ENCODE measurements at regions not wholly inside any gene's neighbourhood (a gene's known extent, or its start where the extent isn't known, plus 50 kb on each side); places are given as distances from the start of the nearest gene placed in this dataset.
"Not testable (repeated sequence)": the region's sequence is repeated elsewhere in the genome, so short reads cannot be mapped to it uniquely, and the experiment has no call there.

DNA sequence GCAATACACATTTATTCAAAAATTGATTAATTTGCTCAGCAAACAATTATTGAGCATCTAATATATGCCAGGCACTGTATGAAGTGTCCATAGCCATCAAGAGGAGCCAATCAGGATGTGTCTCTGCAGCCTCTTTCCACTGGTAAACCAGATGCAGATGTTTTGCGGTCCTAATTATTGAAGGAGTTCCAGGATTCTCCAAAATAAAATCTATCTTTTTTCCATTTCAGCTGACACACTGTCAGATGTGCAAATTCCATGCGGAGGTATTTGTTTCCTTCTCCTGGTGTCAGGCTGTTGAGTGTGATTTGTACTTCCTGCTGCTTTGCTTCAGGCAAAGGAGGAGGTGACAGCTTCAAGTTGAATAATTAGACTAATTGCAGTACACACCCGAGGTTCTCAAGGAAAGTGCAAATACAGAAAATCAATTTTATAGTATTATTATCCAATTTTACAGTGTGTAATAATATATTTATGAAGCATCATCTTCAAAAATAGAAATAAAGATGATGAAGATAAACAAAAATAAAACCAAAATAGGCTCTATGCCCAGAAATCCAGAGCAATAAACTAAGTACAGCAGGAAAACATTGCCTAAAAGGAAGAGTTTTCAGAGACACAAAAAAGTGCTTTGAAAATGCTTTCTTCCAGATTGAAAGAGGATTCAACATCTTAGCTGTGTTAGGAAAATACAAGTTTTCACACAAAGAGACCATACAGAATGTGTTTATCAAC lies 1352.9 kb upstream of the CHAC2 start:
- DNase-seq = no peak

DNA sequence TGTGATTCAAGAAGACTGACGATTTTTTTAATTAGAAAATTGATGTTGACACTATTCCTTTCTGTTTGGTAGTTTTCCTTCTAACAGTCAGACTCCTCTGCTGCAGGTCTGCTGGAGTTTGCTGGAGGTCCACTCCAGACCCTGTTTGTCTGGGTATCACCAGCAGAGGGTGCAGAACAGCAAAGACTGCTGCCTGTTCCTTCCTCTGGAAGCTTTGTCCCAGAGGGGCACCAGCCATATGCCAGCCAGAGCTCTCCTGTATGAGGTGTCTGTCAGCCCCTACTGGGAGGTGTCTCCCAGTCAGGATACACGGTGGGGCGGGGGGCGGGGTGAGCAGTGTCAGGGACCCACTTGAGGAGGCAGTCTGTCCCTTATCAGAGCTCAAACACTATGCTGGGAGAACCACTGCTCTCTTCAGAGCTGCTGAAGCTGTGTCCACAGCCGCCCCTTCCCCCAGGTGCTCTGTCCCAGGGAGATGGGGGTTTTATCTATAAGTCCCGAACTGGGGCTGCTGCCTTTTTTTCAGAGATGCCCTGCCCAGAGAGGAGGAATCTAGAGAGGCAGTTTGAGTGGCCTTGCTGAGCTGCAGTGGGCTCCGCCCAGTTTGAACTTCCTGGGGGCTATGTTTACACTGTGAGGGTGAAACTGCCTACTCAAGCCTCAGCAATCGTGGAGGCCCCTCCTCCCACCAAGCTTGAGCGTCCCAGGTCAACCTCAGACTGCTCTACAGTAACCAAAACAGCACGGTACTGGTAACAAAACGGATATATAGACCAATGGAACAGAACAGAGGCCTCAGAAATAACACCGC lies 1358.1 kb upstream of the CHAC2 start:
- DNase-seq = not testable (repeated sequence)

DNA sequence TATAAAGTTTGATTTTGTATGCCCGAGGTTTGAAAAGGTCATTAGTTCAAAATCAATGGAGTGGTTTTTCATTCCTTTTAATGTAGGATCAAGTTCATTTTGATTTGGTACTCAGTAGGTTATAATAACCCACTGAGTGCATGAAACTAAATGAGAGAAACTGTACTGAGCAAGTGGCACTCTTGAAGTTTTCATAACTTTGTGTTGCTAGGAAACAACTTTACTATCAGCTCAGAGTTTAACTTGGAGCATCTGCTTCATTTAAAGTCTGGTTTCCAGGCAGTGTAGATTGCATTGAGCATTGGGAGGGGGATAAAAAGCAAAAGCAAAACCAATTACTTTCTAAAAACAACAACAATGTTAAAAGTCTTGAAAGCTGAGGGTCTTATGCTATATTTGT lies 1361.6 kb upstream of the CHAC2 start:
- DNase-seq = no peak

DNA sequence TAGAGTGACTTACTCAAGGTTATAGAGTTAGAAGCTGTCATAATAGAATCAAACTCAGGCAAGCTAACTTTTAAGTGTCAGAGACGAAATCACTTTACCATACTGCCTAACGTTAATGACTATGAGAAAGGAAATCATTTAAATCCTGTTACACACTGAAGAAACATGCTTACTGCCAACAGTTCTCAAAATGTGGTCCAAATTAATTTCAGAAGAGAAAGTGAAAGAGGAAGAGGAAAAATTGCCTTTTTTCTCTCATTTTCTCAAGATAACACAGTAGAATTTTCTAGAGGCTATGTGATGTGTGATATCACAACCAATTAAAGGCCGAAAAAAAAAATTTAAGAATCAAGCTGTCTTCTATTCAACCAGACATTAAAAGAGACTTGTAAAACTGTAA lies 1362.7 kb upstream of the CHAC2 start:
- DNase-seq = no peak

- no peak for DNase-seq
Observed at GRCh38 chr2:52404046-52404445, 1363.6 kb upstream of the CHAC2 start.

- no peak for DNase-seq
Observed at GRCh38 chr2:52402128-52402527, 1365.5 kb upstream of the CHAC2 start.

- DNase-seq = no peak
Observed at GRCh38 chr2:52396836-52397235, 1364.9 kb upstream of the NRXN1 start.

- DNase-seq = no peak
Observed at GRCh38 chr2:52395912-52396311, 1364.0 kb upstream of the NRXN1 start.

GRCh38 chr2:52391621-52392020 lies 1359.7 kb upstream of the NRXN1 start:
- DNase-seq = no peak

GRCh38 chr2:52390651-52391050 lies 1358.7 kb upstream of the NRXN1 start:
- DNase-seq = no peak

DNA sequence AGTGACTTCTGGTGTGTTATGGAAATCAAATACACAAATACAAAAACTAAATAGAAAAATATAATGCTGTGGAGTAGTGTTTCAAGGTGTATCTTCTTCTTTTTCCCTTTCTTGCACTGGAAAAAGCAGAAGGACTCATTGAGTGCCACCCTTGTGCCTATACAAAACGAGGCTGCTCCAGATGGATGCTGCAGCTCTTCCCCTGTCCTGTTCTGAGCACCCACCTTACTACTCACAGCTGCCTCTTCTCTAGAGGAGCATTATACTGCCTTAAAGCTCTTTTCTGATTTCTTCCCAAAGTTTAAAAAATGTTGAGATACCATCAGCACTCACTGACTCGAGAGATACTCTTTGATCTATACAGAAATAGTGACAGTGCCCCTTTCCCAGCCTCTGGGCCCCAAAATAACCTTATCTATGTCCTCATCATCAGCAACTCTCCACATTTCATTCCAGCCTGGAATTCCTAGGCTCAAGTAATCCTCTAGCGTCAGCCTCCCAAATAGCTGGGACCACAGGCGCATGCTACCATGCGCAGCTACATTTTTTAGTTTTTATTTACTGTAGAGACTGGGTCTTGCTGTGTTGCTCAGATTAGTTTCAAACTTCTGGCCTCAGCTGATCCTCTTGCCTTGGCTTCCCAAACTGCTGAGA lies 1356.1 kb upstream of the NRXN1 start:
- no peak for DNase-seq

DNA sequence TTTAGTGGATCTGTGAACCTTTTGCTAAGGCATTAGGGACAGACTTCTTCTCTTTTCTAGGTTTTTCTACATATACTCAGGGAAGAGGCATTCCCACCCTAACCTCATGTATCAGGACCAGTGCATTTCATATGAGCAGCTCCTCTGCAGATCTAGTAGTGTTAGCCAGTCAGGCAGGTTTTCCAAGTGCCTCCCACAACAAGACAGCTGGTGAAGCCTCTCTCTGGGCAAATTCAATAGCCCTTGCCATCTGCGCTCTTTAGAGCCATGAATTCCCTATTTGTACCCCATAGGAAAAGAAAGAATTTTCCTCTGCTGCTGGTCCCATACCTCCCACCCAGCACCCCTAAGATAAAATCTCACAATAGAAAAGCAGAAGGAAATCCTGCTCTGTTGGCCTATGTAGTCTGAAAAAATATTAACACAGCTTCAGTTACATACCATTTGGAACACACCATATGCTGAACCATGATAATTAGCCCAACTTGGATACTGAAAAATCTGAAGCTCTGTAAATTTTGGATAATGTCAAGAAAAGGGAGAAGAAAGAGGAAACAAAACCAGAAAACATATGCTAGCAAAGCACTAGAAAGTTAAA lies 1354.6 kb upstream of the NRXN1 start:
- DNase-seq = no peak

GRCh38 chr2:52383541-52383940 lies 1351.6 kb upstream of the NRXN1 start:
- no peak for DNase-seq

- DNase-seq = no peak
Observed at GRCh38 chr2:52369178-52369577, 1337.2 kb upstream of the NRXN1 start.

GRCh38 chr2:52368141-52368540 lies 1336.2 kb upstream of the NRXN1 start:
- no peak for DNase-seq

- no peak for DNase-seq
Observed at GRCh38 chr2:52365946-52366345, 1334.0 kb upstream of the NRXN1 start.

- DNase-seq = no peak
Observed at GRCh38 chr2:52356556-52356955, 1324.6 kb upstream of the NRXN1 start.

GRCh38 chr2:52347292-52347691 lies 1315.4 kb upstream of the NRXN1 start:
- no peak for DNase-seq

- no peak for DNase-seq
Observed at GRCh38 chr2:52345676-52346075, 1313.7 kb upstream of the NRXN1 start.

GRCh38 chr2:52345082-52345481 lies 1313.2 kb upstream of the NRXN1 start:
- no peak for DNase-seq

- no peak for DNase-seq
Observed at GRCh38 chr2:52343706-52344266, 1311.9 kb upstream of the NRXN1 start.

GRCh38 chr2:52343010-52343409 lies 1311.1 kb upstream of the NRXN1 start:
- no peak for DNase-seq

- no peak for DNase-seq
Observed at GRCh38 chr2:52342458-52342857, 1310.5 kb upstream of the NRXN1 start.
